MM.1S (cell line): ENCODE measurements at regions not wholly inside any gene's neighbourhood (a gene's known extent, or its start where the extent isn't known, plus 50 kb on each side); places are given as distances from the start of the nearest gene placed in this dataset.

ENCODE experiments used
- EZH2 ChIP-seq: fragments of 300-600 bp; sonication (generic); optimal IDR thresholded peaks from 2 replicates; pipeline ENCODE3; 2017; ENCODE audit warnings: low read depth, mild to moderate bottlenecking, antibody characterized with exemption, low read length, mixed read lengths
- TF ChIP-seq, protein P1 (sequence below): fragments of 300-600 bp; sonication (generic); IDR thresholded peaks from 2 replicates; pipeline ENCODE4 v1.5.1; 2016; ENCODE audit warnings: antibody characterized with exemption, low read length, mixed read lengths

DNA sequence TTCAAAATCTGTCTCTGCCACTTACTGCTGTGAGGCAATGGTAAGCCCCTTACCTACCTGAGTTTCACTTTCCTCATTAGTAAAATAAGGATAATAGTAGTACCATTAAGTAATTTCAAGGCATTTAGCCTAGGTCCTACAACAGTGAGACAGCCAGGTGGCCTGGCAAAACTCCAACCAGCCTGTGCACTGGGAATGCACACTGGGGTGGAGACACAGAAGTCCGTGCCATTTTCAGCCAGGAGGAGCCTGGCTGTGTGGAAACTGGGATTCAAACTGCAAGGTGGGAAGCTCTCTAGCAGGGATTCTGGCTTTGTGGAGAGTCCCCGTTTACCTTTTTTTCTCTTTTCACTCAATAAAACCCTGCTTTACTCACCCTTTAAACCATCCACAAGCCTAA is 630.4 kb downstream of the PRELID2 start:
- TF ChIP-seq, protein P1, sequence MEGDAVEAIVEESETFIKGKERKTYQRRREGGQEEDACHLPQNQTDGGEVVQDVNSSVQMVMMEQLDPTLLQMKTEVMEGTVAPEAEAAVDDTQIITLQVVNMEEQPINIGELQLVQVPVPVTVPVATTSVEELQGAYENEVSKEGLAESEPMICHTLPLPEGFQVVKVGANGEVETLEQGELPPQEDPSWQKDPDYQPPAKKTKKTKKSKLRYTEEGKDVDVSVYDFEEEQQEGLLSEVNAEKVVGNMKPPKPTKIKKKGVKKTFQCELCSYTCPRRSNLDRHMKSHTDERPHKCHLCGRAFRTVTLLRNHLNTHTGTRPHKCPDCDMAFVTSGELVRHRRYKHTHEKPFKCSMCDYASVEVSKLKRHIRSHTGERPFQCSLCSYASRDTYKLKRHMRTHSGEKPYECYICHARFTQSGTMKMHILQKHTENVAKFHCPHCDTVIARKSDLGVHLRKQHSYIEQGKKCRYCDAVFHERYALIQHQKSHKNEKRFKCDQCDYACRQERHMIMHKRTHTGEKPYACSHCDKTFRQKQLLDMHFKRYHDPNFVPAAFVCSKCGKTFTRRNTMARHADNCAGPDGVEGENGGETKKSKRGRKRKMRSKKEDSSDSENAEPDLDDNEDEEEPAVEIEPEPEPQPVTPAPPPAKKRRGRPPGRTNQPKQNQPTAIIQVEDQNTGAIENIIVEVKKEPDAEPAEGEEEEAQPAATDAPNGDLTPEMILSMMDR, result no peak
- TF ChIP-seq EZH2, result no peak
